ENCODE measurements at regions not wholly inside any gene's neighbourhood (a gene's known extent, or its start where the extent isn't known, plus 50 kb on each side); places are given as distances from the start of the nearest gene placed in this dataset.

- TF ChIP-seq CTCF (conservative IDR thresholded peaks at IDR 0.05) (no peak), EZH2 (IDR thresholded peaks at IDR 0.05; ENCODE audit: low read depth) (no peak)
Measured at GRCh38 chr6:169073311-169073710, 180.3 kb downstream of the THBS2 start.
